ENCODE measurements at regions not wholly inside any gene's neighbourhood (a gene's known extent, or its start where the extent isn't known, plus 50 kb on each side); places are given as distances from the start of the nearest gene placed in this dataset.
A peak's percentile ranks its signal among the peaks of the same experiment; 100 is the strongest.
"Not testable (repeated sequence)": the region's sequence is repeated elsewhere in the genome, so short reads cannot be mapped to it uniquely, and the experiment has no call there.

DNA sequence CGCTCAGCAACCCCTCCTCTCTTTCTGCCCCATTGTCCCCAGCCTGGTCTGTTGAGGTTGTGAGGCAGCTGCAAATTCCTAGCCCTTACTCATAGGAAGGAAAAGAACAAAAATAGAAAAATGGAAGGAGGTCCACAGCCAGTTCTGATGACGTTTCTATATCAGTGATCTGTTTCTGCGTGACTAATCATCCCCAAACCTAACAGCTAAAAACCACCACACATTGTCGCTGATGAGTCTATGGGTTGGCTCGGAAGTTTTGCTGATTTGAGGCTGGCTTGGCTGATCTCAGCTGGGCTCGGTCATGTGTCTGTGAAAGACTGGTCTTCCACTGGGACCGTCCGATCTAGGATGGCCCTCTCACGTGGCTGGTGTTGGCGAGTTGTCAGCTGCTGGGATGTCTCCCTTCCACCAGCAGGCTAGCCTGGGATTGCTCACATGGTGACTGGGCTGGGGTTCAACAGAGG is 200.6 kb upstream of the ZNF618 start:
- TF ChIP-seq CTCF (conservative IDR thresholded peaks at IDR 0.05; ENCODE audit: low read depth, low read length): no peak
- no peak for DNase-seq (ENCODE audit: low read depth)
- no peak overlapping the region for H3K4me3 ChIP-seq (ENCODE audit: low read depth, low read length)

DNA sequence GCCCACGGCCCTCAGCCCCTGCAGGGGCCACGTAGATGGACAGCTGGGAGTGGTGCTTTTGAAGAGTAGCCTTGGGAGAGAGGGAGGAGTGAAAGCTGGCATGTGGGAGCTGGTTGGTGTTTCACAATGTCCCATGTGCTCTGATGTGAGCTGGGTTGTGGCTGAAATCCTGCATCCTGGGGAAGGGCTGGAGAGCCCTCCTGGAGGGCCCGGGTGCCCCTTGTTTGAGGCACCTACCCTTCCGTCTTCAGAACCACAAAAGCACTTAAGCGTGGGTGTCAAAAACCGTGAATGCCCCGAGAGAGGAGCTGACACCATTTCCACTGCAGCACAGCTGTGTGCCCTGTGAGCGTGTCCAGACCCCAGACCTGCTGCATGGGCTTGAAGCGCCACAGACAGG is 199.1 kb upstream of the ZNF618 start:
- no peak overlapping the region for H3K4me3 ChIP-seq (ENCODE audit: low read depth, low read length)
- no peak for TF ChIP-seq CTCF (conservative IDR thresholded peaks at IDR 0.05; ENCODE audit: low read depth, low read length)
- DNase-seq (ENCODE audit: low read depth): no peak

- TF ChIP-seq CTCF (conservative IDR thresholded peaks at IDR 0.05; ENCODE audit: low read depth, low read length): no peak
- no peak for DNase-seq (ENCODE audit: low read depth)
- H3K4me3 ChIP-seq (ENCODE audit: low read depth, low read length): no peak overlapping the region
Measured at GRCh38 chr9:113677569-113677968, 198.5 kb upstream of the ZNF618 start.

DNA sequence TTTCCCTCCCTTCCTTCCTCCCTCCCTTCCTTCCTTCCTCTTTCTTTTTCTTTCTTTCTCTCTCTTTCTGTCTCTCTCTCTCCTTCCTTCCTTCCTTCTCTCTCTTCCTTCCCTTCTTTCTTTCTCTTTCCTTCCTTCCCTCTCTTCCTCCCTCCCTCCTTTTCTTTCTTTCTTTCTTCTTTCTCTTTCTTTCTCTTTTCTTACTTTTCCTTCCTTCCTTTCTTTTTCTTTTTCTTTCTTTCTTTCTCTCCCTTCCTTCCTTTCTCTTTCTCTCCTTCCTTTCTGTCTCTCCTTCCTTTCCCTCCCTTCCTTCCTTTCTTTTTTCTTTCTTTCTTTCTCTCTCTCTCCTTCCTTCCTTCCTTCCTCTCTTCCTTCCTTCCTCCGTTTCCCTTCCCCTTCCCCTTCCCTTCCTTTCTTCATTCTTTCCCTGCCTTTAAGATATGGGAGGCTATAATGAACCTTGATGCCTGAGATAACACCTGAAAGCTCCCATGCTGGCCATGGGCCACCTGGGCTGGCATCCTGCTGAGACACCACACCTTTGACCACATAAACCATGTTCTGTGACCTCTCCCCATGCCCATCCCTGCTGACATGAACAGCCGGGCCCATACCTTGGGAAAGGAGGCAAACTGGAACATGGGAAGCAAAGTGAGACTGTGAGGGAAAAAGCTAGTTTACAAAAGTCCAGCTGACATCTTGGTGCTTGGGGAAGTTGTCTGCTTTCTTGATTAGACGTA is 197.8 kb upstream of the ZNF618 start:
- DNase-seq (ENCODE audit: low read depth): no peak
- H3K4me3 ChIP-seq (ENCODE audit: low read depth, low read length): no peak overlapping the region
- TF ChIP-seq CTCF (conservative IDR thresholded peaks at IDR 0.05; ENCODE audit: low read depth, low read length): no peak

- H3K4me3 ChIP-seq (ENCODE audit: low read depth, low read length): no peak overlapping the region
- no peak for TF ChIP-seq CTCF (conservative IDR thresholded peaks at IDR 0.05; ENCODE audit: low read depth, low read length)
- DNase-seq (ENCODE audit: low read depth): no peak
Measured at GRCh38 chr9:113678859-113679256, 197.3 kb upstream of the ZNF618 start.

GRCh38 chr9:113682297-113682771 is 193.8 kb upstream of the ZNF618 start:
- DNase-seq (ENCODE audit: low read depth): peak; percentile 33
- H3K4me3 ChIP-seq (ENCODE audit: low read depth, low read length): no peak overlapping the region
- peak; percentile 96 for TF ChIP-seq CTCF (conservative IDR thresholded peaks at IDR 0.05; ENCODE audit: low read depth, low read length)

- H3K4me3 ChIP-seq (ENCODE audit: low read depth, low read length); DNase-seq (ENCODE audit: low read depth): not testable (repeated sequence)
Measured at GRCh38 chr9:113685636-113686035, 190.5 kb upstream of the ZNF618 start.

Measured in epithelial cell of proximal tubule (primary cell).